GM10847 (cell line): ENCODE measurements at regions not wholly inside any gene's neighbourhood (a gene's known extent, or its start where the extent isn't known, plus 50 kb on each side); places are given as distances from the start of the nearest gene placed in this dataset.

Experiments
- POLR2A ChIP-seq: IDR thresholded peaks from 2 replicates; pipeline ENCODE4 v1.6.1; 2011; ENCODE audit not compliant: insufficient read length; ENCODE audit errors: extremely low read depth

DNA sequence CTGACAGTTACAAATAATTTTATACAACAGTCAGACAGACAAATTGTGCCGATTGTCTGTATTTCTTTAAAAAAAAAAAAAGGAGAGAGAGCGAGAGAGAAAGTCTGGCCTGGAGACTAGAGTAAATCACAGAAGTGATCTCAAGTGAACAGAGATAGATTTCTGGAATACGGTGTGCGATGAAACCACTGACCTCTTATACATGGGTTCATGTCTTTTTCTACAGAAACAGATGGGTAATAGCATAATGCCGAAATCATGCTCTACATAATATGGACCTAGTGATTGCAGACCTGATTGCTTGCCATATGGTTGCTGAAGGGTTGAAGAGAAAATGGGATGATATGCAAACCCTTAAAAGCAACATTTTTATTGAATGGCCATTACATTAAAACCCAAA, 403.3 kb upstream of the FANCL start:
- TF ChIP-seq POLR2A, result no peak

DNA sequence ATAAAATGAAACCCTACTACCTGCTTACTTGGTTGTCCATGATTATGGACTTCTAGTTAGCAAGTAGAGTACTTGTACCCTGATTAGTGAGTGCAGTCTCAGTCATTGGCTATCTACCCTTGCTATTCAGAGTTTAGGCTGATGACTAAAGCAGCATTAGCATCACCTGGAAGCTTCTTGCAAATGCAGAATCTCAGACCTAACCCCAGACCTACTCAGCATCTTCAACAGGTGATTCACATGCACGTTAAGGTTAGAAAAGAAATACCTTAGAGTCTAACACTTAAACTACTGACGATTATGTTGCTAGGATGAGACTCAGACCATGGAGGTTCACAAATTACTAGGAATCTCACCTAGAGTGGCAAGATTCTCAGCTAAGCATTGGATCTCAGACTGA, 399.9 kb upstream of the FANCL start:
- TF ChIP-seq POLR2A, result no peak

- TF ChIP-seq POLR2A, result no peak
Observed at GRCh38 chr2:58640042-58640441, 398.9 kb upstream of the FANCL start.

DNA sequence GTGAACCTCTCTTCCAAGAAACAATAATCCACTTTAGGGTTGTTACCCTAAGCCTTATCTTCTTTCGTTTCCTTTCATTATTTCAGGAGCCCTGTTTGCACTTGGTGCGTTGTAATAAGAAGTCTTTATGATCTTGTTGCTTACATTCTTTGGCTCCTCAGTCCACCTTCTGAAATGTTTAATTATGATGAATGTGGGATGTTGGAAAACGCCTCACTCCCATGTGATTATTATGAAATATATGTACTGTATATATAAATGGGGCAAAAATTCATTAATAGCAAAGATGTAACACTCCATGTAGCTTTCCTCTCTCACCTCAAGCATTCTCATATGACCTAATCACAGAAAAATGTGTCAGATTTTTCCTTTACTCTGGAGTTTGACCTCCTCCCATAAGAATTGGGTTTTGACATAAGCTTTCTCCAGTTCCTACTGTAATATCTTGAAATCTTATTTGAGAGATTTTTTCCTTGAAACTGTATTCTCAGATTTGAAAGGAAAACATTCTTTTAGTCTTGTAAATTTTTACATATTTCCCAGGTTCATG, 397.2 kb upstream of the FANCL start:
- no peak for TF ChIP-seq POLR2A

DNA sequence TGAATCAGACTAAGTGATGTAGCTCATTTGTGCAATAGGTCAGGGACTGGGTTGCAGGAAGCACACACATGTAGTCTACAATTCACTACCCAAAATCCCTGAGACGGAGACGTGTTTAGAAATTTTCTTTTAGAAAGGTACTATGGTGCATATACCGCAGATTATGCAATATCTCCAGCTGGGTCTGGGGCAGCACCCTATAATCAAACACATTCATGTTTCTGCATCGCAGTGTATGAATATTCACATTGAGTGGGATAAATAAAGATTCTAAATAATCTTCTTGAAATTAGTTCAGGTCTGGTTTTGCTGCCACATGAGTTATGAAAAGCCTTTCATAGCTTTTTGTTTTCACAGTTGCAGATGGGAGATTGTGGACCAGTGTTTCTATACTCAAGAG, 395.7 kb upstream of the FANCL start:
- TF ChIP-seq POLR2A, result no peak

DNA sequence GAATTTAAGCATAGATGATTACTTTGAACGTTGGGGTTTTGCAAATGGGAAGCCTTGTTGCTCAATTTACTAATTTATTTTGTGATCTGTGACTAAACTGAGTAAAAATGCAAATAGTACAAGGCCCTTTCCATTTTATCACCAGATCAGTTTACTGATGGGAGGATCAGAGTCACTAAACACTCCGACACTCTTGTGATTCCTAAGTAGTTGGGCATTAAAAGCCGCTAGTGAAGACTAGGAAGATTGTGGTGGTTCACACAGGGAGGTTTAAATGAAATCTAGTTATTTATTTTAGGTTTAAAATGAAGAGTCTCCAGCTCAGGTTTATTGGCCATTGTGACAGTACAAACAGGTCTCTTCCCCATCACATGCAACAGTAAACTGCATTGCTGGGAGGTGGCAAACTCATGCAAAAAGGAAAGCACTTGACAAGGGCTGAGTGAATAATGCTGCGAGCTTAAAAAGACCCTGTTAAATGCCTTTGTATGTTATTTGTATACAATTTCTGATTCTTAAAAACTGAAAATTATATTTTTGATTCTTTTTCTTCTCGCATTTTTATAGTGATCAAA, 394.8 kb upstream of the FANCL start:
- TF ChIP-seq POLR2A, result no peak

- no peak for TF ChIP-seq POLR2A
Observed at GRCh38 chr2:58634653-58635370, 393.7 kb upstream of the FANCL start.

- no peak for TF ChIP-seq POLR2A
Observed at GRCh38 chr2:58633613-58634365, 392.7 kb upstream of the FANCL start.

- TF ChIP-seq POLR2A, result no peak
Observed at GRCh38 chr2:58631986-58632385, 390.9 kb upstream of the FANCL start.

- TF ChIP-seq POLR2A, result no peak
Observed at GRCh38 chr2:58629545-58630119, 388.5 kb upstream of the FANCL start.

DNA sequence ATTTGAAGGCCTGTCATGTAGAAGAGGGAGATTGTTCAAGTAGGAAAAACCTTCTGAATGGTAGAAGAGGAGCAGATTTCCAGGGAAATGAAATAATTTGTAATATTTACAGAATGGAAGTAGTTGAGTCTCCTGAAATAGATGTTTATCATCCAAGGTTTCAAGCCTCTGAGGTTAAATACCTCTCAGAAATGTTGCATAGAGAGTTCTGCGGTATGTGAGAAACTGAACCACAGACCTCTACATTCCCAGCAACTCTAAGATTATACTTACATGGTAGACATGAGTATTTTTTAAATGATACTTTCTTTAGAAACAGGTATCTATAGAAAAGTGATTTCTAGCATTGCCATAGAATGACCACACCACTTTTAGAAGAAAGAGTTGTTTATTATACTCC, 379.8 kb upstream of the FANCL start:
- no peak for TF ChIP-seq POLR2A

- TF ChIP-seq POLR2A, result no peak
Observed at GRCh38 chr2:58620093-58620492, 379.0 kb upstream of the FANCL start.

- TF ChIP-seq POLR2A, result no peak
Observed at GRCh38 chr2:58616961-58617360, 375.8 kb upstream of the FANCL start.

- TF ChIP-seq POLR2A, result no peak
Observed at GRCh38 chr2:58614219-58614618, 373.1 kb upstream of the FANCL start.

DNA sequence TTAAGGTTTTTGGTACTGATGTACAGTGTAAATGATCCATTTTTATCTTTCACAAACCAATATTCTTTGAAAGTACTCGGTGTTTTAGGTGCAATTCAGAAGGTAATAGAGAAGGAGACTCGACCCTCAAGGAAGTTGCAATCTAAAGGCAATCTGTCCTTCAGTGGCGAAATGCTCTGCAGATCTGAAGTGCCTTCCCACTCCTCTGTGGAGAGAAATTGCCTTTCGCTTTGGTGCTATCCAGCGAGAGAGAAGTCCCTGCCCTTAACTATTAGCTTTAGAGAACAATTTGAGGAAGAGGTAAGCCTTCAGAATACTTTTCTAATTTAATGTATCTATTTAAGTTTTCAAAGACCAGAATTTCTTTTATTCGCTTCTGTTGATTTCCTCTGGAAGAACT, 371.8 kb upstream of the FANCL start:
- TF ChIP-seq POLR2A, result no peak

GRCh38 chr2:58609326-58609725, 368.2 kb upstream of the FANCL start:
- TF ChIP-seq POLR2A, result no peak
